GM20000 (cell line): ENCODE measurements at regions not wholly inside any gene's neighbourhood (a gene's known extent, or its start where the extent isn't known, plus 50 kb on each side); places are given as distances from the start of the nearest gene placed in this dataset.

Experiments
- DNase-seq: peaks from one replicate; pipeline ENCODE4 v3.0.0; 2012; ENCODE audit warnings: low spot score
- TF ChIP-seq, protein P1 (sequence below): IDR thresholded peaks from 2 replicates; pipeline ENCODE4 v1.5.1; 2012; ENCODE audit warnings: mild to moderate bottlenecking, control low read depth; ENCODE audit errors: extremely low read depth, missing control alignments

- DNase-seq, result no peak
- TF ChIP-seq, protein P1, sequence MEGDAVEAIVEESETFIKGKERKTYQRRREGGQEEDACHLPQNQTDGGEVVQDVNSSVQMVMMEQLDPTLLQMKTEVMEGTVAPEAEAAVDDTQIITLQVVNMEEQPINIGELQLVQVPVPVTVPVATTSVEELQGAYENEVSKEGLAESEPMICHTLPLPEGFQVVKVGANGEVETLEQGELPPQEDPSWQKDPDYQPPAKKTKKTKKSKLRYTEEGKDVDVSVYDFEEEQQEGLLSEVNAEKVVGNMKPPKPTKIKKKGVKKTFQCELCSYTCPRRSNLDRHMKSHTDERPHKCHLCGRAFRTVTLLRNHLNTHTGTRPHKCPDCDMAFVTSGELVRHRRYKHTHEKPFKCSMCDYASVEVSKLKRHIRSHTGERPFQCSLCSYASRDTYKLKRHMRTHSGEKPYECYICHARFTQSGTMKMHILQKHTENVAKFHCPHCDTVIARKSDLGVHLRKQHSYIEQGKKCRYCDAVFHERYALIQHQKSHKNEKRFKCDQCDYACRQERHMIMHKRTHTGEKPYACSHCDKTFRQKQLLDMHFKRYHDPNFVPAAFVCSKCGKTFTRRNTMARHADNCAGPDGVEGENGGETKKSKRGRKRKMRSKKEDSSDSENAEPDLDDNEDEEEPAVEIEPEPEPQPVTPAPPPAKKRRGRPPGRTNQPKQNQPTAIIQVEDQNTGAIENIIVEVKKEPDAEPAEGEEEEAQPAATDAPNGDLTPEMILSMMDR, result no peak
These were observed 977.9 kb upstream of the GBE1 start for GRCh38 chr3:82739390-82739789.

DNA sequence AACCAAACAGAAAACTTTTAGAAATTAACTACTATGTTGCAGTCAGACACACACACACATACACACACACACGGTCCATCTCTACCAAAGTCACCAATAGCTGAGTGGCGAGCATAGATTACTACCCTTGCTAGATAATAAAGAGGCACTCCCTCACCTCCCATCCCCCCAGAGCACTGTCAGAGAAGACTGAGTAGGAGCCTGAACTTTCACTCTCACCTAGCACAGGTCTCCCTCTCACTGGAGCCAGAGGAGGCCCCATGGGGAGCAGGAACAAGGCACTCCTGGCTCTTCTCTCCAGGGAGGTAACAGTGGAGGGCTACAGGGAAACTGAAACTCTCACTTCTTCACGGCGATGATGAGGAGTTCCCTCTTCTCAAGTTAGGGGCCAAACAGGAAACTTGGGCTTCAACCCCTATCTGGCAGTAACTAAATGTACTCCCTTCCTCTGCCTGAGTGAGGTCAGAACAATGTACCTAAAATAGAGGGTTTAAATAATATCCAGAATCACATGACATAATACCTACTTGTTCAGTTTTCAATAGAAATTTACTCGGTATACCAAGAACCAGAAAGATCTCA is 975.3 kb upstream of the GBE1 start:
- TF ChIP-seq, protein P1, result no peak
- no peak for DNase-seq

DNA sequence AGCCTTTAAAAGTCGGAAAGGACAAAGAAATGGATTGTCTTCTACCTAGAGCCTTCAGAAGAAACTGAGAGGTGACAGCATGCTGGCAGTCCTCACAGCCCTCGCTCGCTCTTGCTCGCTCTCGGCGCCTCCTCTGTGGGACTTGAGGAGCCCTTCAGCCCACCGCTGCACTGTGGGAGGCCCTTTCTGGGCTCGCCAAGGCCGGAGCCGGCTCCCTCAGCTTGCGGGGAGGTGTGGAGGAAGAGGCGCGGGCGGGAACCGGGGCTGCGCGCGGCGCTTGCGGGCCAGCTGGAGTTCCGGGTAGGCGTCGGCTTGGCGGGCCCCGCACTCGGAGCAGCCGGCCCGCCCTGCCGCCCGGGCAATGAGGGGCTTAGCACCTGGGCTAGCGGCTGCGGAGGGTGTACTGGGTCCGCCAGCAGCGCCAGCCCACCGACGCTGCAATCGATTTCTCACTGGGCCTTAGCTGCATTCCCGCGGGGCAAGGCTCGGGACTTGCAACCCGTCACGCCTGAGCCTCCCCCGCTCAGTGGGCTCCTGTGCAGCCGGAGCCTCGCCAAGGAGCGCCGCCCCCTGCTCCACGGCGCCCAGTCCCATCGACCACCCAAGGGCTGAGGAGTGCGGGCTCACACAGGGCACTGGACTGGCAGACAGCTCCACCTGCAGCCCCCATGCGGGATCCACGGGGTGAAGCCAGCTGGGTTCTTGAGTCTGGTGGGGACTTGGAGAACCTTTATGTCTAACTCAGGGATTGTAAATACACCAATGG is 953.8 kb upstream of the GBE1 start:
- DNase-seq, result no peak
- TF ChIP-seq, protein P1, result no peak

GRCh38 chr3:82707035-82707434 is 945.6 kb upstream of the GBE1 start:
- TF ChIP-seq, protein P1, result no peak
- no peak for DNase-seq

DNA sequence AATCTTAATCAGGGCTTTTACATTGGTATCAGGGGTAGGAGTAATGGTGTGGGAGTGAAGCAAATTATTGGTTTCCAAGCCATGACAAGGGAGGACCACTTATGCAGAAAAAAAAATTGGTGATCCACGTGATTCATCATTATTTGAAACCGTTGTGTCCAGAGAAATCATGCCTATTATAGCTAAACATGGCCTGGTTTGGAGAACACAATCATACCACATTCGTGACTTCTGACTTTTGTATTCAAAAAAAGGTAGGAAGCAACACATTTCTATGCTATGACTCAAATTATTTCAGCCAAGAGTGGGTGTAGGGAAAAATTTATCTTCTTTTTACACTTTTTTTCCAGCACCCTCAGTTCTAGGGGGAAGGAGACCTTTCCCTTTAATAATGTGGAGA is 924.3 kb upstream of the GBE1 start:
- TF ChIP-seq, protein P1, result no peak
- no peak for DNase-seq

DNA sequence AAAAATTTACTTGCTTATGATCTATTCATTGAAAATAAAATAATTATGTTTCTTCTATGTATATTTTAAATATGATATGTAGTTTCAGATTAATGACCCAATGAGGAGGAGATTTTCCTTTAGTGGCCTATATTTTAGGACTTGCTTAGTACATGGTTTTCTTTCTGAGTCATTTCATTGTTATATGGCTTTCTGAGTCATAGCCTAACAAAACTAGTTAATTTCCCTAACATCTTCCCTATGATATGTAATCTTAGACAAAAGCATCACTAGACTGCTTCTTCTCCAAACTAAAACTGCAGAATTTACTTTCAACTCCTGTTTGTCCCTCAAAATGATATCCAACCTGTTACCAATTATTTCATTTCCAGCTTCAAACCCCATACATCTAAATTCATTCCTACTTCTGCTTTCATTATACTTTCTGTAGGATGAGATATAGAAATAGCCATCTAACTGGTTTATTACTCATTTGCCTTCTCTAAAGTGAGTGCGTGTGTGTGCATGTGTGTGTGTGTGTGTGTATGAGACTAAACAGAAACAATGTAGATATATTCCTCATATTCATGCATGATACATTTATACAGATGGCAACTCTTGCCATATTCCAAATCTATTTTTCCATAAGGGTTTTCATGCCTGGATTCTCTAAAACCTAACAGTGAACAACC is 915.0 kb upstream of the GBE1 start:
- TF ChIP-seq, protein P1, result no peak
- no peak for DNase-seq

DNA sequence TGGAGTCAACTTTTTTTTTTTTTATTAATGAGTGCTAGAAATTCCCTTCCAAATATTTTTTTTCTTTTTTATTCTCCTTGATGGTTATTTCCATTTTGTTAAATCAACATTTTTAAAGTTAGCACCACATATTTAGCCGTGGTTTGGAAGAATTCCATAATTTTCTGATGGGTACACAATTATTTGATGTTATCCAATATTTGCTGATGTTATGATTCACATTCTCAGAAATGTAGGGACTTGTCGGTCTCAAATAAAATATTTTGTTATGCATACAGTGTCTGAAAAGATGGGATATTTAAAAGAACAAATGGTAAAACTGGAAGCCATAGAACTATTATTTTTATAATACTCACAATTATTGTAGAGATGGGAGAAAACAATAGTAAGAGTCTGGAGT is 911.5 kb upstream of the GBE1 start:
- DNase-seq, result no peak
- TF ChIP-seq, protein P1, result no peak
